ENCODE measurements at regions not wholly inside any gene's neighbourhood (a gene's known extent, or its start where the extent isn't known, plus 50 kb on each side); places are given as distances from the start of the nearest gene placed in this dataset.

DNA sequence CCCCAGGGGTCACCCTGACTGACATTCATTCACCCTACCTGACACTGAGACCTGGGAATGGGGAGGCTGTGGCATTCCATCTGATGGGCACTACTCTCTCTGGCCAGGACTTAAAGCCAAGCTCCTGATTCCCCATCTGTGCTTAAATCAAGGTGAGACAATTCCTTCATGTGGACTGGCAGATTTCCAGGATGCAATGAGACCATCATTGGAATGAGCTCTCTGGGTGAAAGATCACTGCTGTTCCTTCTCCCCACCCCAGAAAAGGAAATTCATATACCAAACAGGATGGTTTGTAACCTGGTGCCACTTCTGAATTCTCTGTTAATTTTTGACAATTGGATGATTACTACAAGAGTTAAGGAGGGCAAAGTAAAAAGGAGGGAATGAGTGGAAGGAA is 354.8 kb downstream of the MID1IP1 start:
- TF ChIP-seq, protein P1, sequence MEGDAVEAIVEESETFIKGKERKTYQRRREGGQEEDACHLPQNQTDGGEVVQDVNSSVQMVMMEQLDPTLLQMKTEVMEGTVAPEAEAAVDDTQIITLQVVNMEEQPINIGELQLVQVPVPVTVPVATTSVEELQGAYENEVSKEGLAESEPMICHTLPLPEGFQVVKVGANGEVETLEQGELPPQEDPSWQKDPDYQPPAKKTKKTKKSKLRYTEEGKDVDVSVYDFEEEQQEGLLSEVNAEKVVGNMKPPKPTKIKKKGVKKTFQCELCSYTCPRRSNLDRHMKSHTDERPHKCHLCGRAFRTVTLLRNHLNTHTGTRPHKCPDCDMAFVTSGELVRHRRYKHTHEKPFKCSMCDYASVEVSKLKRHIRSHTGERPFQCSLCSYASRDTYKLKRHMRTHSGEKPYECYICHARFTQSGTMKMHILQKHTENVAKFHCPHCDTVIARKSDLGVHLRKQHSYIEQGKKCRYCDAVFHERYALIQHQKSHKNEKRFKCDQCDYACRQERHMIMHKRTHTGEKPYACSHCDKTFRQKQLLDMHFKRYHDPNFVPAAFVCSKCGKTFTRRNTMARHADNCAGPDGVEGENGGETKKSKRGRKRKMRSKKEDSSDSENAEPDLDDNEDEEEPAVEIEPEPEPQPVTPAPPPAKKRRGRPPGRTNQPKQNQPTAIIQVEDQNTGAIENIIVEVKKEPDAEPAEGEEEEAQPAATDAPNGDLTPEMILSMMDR (IDR thresholded peaks at IDR 0.05) = no peak
- TF ChIP-seq POLR2A (IDR thresholded peaks at IDR 0.05) = no peak

Data from body of pancreas (tissue), 4 donors.